ENCODE measurements at regions not wholly inside any gene's neighbourhood (a gene's known extent, or its start where the extent isn't known, plus 50 kb on each side); places are given as distances from the start of the nearest gene placed in this dataset.

- ChIA-PET CTCF (no interaction called here), POLR2A (no interaction called here)
- no peak overlapping the region for H3K27ac Mint-ChIP-seq
- peaks cover 3% of the 10 kb centered on the region for H3K27me3 Mint-ChIP-seq (ENCODE audit: low read depth)
- 0 out of 2 replicates have a peak, but pooled peaks have one; percentile 24 for ATAC-seq
- H3K4me3 Mint-ChIP-seq, result no peak overlapping the region
- peak; percentile 70 for DNase-seq (ENCODE audit: low spot score)
- H3K9me3 Mint-ChIP-seq, result peaks cover 8% of the 10 kb centered on the region
- H3K4me1 Mint-ChIP-seq, result peaks cover 4% of the 10 kb centered on the region; the same call in 1 of the 2 replicates
- no peaks in the 10 kb centered on the region for H3K36me3 Mint-ChIP-seq
- TF ChIP-seq TEAD4 (CRISPR knock-in tag; IDR thresholded peaks at IDR 0.05), result peak; percentile 50; the same call in 1 of the 2 replicates
- TF ChIP-seq FOXJ3 (CRISPR knock-in tag; IDR thresholded peaks at IDR 0.05; ENCODE audit: borderline replicate concordance), result no peak
- TF ChIP-seq NR3C1 (CRISPR knock-in tag; conservative IDR thresholded peaks at IDR 0.05; ENCODE audit: low read depth), result no peak
- TF ChIP-seq ZNF281 (CRISPR knock-in tag; IDR thresholded peaks at IDR 0.05), result no peak
- TF ChIP-seq ARID4B (CRISPR knock-in tag; IDR thresholded peaks at IDR 0.05; ENCODE audit: borderline replicate concordance), result peak; percentile 49; the same call in 1 of the 2 replicates
- no peak for TF ChIP-seq CREM (CRISPR knock-in tag; IDR thresholded peaks at IDR 0.05)
- TF ChIP-seq JUN (CRISPR knock-in tag; IDR thresholded peaks at IDR 0.05), result peak; percentile 76; the same call in 1 of the 2 replicates
- TF ChIP-seq TEAD1 (CRISPR knock-in tag; IDR thresholded peaks at IDR 0.05), result 0 out of 2 replicates have a peak, but pooled peaks have one; percentile 66
- TF ChIP-seq SMAD4 (CRISPR knock-in tag; IDR thresholded peaks at IDR 0.05), result peak; percentile 27; the same call in 1 of the 2 replicates
- TF ChIP-seq, protein P1, sequence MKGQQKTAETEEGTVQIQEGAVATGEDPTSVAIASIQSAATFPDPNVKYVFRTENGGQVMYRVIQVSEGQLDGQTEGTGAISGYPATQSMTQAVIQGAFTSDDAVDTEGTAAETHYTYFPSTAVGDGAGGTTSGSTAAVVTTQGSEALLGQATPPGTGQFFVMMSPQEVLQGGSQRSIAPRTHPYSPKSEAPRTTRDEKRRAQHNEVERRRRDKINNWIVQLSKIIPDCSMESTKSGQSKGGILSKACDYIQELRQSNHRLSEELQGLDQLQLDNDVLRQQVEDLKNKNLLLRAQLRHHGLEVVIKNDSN (CRISPR knock-in tag; IDR thresholded peaks at IDR 0.05), result peak; percentile 59; the same call in 1 of the 2 replicates
These were observed 268.9 kb downstream of the SUDS3 start for GRCh38 chr12:118645219-118645618.

DNA sequence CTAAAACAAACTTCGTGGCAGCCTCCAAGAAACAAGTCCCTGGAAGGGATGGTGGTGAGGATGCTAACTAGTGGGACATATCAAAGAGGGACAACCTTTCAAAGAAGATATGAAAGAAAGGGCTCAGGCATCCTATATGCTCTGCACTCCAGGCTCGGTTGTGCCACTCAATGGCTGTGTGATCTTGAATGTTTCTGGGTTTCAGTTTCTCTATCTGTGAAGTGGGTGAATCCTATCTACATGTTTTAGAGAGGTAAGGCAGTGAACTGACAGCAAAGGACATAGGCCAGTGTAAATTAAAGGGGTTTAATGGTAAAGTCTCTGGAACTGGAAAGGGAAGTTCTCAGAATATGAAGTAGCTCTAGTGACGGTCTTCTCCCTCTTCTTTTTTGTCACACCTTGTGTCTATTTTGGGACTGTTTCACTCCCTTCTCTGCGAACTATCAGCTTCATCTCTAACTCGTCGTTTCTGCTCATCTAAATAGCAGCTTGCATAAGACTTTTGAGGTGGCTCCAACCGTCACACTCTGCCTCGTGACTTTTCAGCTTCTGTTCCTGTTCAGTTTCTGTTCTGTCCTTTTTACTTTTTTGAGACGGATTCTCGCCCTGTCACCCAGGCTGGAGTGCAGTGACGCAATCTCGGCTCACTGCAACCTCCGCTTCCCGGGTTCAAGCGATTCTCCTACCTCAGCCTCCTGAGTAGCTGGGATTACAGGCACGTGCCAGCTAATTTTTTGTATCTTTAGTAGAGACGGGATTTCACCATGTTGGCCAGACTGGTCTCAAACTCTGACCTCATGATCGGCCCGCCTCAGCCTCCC is 273.6 kb downstream of the SUDS3 start:
- ChIA-PET POLR2A (no interaction called here), CTCF (interaction anchor here (1.0 kb wide), 1 partner anchor 27 kb away, joined by 3 read pairs; no protein-coding TSS in a partner anchor)
- H3K27ac Mint-ChIP-seq, result no peak overlapping the region
- no peaks in the 10 kb centered on the region for H3K4me1 Mint-ChIP-seq
- DNase-seq (ENCODE audit: low spot score) (no peak), ATAC-seq (no peak)
- no peaks in the 10 kb centered on the region for H3K36me3 Mint-ChIP-seq
- H3K4me3 Mint-ChIP-seq, result no peak overlapping the region
- H3K9me3 Mint-ChIP-seq, result no peaks in the 10 kb centered on the region; the same call in 1 of the 2 replicates
- H3K27me3 Mint-ChIP-seq (ENCODE audit: low read depth), result no peaks in the 10 kb centered on the region; the same call in none of the 2 replicates
- no peak for TF ChIP-seq RORB (CRISPR knock-in tag; IDR thresholded peaks at IDR 0.05)
- TF ChIP-seq NR1H2 (CRISPR knock-in tag; IDR thresholded peaks at IDR 0.05), result no peak
- TF ChIP-seq ESRRA (CRISPR knock-in tag; IDR thresholded peaks at IDR 0.05; ENCODE audit: borderline replicate concordance), result no peak
- TF ChIP-seq, protein P2, sequence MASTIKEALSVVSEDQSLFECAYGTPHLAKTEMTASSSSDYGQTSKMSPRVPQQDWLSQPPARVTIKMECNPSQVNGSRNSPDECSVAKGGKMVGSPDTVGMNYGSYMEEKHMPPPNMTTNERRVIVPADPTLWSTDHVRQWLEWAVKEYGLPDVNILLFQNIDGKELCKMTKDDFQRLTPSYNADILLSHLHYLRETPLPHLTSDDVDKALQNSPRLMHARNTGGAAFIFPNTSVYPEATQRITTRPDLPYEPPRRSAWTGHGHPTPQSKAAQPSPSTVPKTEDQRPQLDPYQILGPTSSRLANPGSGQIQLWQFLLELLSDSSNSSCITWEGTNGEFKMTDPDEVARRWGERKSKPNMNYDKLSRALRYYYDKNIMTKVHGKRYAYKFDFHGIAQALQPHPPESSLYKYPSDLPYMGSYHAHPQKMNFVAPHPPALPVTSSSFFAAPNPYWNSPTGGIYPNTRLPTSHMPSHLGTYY (CRISPR knock-in tag; IDR thresholded peaks at IDR 0.05), result no peak
- TF ChIP-seq, protein P3, sequence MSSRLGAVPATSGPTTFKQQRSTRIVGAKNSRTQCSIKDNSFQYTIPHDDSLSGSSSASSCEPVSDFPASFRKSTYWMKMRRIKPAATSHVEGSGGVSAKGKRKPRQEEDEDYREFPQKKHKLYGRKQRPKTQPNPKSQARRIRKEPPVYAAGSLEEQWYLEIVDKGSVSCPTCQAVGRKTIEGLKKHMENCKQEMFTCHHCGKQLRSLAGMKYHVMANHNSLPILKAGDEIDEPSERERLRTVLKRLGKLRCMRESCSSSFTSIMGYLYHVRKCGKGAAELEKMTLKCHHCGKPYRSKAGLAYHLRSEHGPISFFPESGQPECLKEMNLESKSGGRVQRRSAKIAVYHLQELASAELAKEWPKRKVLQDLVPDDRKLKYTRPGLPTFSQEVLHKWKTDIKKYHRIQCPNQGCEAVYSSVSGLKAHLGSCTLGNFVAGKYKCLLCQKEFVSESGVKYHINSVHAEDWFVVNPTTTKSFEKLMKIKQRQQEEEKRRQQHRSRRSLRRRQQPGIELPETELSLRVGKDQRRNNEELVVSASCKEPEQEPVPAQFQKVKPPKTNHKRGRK (CRISPR knock-in tag; IDR thresholded peaks at IDR 0.05; ENCODE audit: borderline replicate concordance), result no peak
- TF ChIP-seq, protein P4, sequence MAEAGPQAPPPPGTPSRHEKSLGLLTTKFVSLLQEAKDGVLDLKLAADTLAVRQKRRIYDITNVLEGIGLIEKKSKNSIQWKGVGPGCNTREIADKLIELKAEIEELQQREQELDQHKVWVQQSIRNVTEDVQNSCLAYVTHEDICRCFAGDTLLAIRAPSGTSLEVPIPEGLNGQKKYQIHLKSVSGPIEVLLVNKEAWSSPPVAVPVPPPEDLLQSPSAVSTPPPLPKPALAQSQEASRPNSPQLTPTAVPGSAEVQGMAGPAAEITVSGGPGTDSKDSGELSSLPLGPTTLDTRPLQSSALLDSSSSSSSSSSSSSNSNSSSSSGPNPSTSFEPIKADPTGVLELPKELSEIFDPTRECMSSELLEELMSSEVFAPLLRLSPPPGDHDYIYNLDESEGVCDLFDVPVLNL (CRISPR knock-in tag; IDR thresholded peaks at IDR 0.05; ENCODE audit: borderline replicate concordance, low read depth), result no peak
- no peak for TF ChIP-seq ETV6 (CRISPR knock-in tag; IDR thresholded peaks at IDR 0.05)
- TF ChIP-seq TEAD4 (CRISPR knock-in tag; IDR thresholded peaks at IDR 0.05), result no peak
- TF ChIP-seq, protein P5, sequence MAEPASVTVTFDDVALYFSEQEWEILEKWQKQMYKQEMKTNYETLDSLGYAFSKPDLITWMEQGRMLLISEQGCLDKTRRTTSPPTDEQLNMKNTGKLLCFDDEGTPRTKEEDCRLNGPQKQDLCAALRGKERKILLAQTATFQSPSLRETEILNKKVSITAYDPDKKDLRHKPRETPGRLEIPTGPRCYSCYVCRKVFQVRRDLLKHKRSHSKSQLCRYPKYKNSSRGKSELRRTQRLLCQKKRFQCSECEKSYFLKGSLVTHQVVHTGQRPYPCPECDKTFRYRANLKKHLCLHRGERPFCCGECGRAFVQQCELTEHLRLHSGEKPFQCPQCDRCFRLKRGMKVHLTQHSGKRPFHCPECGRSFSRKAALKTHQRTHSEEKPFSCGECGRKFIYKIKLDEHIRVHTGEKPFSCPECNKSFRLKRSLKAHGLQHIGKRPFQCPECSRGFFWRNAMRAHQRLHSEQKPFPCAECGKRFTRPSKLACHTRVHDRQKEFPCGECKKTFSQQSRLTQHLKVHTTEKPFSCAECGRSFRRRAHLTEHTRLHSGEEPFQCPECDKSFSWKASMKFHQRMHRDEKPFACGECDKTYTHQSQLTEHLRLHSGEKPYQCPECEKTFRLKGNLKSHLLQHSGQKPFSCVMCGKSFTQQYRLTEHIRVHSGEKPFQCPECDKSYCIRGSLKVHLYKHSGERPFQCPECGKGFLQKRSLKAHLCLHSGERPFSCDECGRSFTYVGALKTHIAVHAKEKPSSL (CRISPR knock-in tag; conservative IDR thresholded peaks at IDR 0.05), result no peak
